ENCODE measurements at regions not wholly inside any gene's neighbourhood (a gene's known extent, or its start where the extent isn't known, plus 50 kb on each side); places are given as distances from the start of the nearest gene placed in this dataset.

DNA sequence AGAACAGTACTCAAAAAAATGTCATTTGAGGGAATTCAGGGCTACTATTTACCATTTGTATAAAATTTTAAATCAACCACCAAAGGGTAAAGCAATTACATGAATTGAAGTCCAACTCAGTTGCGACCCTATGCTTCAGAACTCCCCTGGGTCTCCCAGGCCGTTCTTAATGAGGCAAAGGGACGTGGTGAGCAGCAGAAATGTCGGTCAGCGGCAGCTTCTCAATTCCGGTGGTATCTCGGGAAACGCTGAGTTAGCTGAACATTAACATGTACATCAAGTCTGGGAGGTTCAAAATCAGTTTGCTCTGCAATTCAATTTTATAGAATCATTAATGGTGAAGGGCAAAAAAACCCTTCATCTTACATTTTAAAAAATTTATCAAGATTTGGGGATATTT is 173.2 kb downstream of the DIRAS2 start:
- no peak overlapping the region for H3K4me3 ChIP-seq (ENCODE audit: low read depth, low read length)
- CTCF ChIA-PET, result interaction anchor here (0.7 to 1.1 kb wide), 3 partner anchors 23 to 328 kb away, joined by 3 to 6 read pairs (median 5); no protein-coding TSS in a partner anchor
- no peaks in the 10 kb centered on the region for H3K9me3 ChIP-seq (ENCODE audit: control insufficient read depth, insufficient read depth, low read depth, low read length)
- H3K27ac ChIP-seq (ENCODE audit: extremely low read depth, low read depth, low read length), result no peak overlapping the region
- no peaks in the 10 kb centered on the region for H3K36me3 ChIP-seq (ENCODE audit: control insufficient read depth in 2 of 2, insufficient read depth in 1 of 2, low read length in 2 of 2)
- TF ChIP-seq ZNF302 (tag by site-specific recombination; IDR thresholded peaks at IDR 0.05; ENCODE audit: low read depth) (no peak), HOXC10 (CRISPR knock-in tag; IDR thresholded peaks at IDR 0.05) (no peak), ZSCAN30 (tag by site-specific recombination; IDR thresholded peaks at IDR 0.05) (no peak), ZNF510 (tag by site-specific recombination; IDR thresholded peaks at IDR 0.05; ENCODE audit: insufficient replicate concordance) (no peak), ZFP37 (tag by site-specific recombination; IDR thresholded peaks at IDR 0.05) (no peak), ZNF654 (tag by site-specific recombination; IDR thresholded peaks at IDR 0.05; ENCODE audit: low read depth) (no peak), PRDM1 (tag by site-specific recombination; IDR thresholded peaks at IDR 0.05) (no peak), ZNF548 (tag by site-specific recombination; IDR thresholded peaks at IDR 0.05) (no peak), ZNF660 (tag by site-specific recombination; IDR thresholded peaks at IDR 0.05) (no peak), ZNF514 (tag by site-specific recombination; IDR thresholded peaks at IDR 0.05) (no peak), ZNF530 (tag by site-specific recombination; IDR thresholded peaks at IDR 0.05; ENCODE audit: low read depth) (no peak), ZNF670 (tag by site-specific recombination; IDR thresholded peaks at IDR 0.05; ENCODE audit: low read depth) (no peak)
- TF ChIP-seq, protein P1, sequence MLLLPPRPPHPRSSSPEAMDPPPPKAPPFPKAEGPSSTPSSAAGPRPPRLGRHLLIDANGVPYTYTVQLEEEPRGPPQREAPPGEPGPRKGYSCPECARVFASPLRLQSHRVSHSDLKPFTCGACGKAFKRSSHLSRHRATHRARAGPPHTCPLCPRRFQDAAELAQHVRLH (tag by site-specific recombination; IDR thresholded peaks at IDR 0.05), result no peak
- TF ChIP-seq, protein P2, sequence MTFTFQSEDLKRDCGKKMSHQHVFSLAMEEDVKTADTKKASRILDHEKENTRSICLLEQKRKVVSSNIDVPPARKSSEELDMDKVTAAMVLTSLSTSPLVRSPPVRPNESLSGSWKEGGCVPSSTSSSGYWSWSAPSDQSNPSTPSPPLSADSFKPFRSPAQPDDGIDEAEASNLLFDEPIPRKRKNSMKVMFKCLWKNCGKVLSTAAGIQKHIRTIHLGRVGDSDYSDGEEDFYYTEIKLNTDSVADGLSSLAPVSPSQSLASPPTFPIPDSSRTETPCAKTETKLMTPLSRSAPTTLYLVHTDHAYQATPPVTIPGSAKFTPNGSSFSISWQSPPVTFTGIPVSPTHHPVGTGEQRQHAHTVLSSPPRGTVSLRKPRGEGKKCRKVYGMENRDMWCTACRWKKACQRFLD (tag by site-specific recombination; IDR thresholded peaks at IDR 0.05), result no peak
- TF ChIP-seq, protein P3, sequence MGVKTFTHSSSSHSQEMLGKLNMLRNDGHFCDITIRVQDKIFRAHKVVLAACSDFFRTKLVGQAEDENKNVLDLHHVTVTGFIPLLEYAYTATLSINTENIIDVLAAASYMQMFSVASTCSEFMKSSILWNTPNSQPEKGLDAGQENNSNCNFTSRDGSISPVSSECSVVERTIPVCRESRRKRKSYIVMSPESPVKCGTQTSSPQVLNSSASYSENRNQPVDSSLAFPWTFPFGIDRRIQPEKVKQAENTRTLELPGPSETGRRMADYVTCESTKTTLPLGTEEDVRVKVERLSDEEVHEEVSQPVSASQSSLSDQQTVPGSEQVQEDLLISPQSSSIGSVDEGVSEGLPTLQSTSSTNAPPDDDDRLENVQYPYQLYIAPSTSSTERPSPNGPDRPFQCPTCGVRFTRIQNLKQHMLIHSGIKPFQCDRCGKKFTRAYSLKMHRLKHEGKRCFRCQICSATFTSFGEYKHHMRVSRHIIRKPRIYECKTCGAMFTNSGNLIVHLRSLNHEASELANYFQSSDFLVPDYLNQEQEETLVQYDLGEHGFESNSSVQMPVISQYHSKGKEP (tag by site-specific recombination; IDR thresholded peaks at IDR 0.05), result no peak
- TF ChIP-seq, protein P4, sequence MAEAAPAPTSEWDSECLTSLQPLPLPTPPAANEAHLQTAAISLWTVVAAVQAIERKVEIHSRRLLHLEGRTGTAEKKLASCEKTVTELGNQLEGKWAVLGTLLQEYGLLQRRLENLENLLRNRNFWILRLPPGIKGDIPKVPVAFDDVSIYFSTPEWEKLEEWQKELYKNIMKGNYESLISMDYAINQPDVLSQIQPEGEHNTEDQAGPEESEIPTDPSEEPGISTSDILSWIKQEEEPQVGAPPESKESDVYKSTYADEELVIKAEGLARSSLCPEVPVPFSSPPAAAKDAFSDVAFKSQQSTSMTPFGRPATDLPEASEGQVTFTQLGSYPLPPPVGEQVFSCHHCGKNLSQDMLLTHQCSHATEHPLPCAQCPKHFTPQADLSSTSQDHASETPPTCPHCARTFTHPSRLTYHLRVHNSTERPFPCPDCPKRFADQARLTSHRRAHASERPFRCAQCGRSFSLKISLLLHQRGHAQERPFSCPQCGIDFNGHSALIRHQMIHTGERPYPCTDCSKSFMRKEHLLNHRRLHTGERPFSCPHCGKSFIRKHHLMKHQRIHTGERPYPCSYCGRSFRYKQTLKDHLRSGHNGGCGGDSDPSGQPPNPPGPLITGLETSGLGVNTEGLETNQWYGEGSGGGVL (tag by site-specific recombination; IDR thresholded peaks at IDR 0.05), result no peak
- POLR2A ChIA-PET, result no interaction called here
- no peaks in the 10 kb centered on the region for H3K4me1 ChIP-seq (ENCODE audit: control insufficient read depth, insufficient read depth, low read length)

DNA sequence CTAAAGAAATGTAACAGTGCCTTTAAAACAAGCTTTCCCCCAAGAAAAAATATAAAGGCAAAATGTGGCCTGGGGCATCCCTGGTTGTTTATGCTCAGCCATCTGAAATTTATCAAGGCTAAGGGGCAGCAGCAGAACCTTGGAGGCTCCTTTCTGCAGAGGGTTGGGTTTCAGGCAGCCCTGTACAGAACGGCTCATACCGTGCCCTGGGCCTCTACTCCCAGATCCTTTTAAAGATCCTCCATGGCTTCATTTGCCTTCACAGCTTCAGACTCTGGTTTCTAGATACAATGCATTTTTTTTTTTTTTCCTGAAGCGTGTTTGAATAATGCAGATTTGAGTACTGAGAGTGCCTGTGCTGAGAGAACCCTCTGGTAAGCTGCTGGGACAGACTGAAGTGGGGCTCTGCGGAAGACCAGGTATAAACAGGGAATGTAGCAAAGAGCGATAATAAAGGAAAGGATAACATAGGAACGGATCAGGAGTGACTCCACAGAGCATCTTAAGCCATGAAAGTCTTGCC is 172.7 kb downstream of the DIRAS2 start:
- ChIA-PET CTCF (interaction anchor here (0.6 to 1.1 kb wide), 5 partner anchors 23 to 329 kb away, joined by 3 to 6 read pairs (median 4); no protein-coding TSS in a partner anchor), POLR2A (no interaction called here)

DNA sequence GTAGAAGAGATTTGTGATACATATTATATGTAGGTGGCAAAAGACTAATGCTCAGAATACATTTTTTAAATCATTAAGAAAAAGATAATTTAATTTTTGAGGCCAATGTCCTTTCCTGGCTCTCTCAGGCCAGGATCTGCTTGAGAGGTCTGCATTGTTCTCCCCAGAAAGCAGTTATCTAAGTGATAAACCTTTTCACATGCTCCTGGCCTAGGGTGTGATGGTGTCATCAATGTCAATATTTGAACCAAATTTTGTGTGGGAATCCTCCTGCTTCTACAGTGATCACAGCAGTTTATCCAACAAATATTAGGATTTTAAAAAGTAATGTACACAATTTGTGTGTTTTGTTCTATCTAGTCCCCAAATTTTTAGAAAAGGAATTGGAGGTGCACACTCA is 166.6 kb downstream of the DIRAS2 start:
- ChIA-PET POLR2A (no interaction called here), CTCF (no interaction called here)
- TF ChIP-seq, protein P5, sequence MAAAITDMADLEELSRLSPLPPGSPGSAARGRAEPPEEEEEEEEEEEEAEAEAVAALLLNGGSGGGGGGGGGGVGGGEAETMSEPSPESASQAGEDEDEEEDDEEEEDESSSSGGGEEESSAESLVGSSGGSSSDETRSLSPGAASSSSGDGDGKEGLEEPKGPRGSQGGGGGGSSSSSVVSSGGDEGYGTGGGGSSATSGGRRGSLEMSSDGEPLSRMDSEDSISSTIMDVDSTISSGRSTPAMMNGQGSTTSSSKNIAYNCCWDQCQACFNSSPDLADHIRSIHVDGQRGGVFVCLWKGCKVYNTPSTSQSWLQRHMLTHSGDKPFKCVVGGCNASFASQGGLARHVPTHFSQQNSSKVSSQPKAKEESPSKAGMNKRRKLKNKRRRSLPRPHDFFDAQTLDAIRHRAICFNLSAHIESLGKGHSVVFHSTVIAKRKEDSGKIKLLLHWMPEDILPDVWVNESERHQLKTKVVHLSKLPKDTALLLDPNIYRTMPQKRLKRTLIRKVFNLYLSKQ (tag by site-specific recombination; IDR thresholded peaks at IDR 0.05; ENCODE audit: borderline replicate concordance), result no peak
- TF ChIP-seq ZNF133 (tag by site-specific recombination; IDR thresholded peaks at IDR 0.05) (no peak), KLF16 (tag by site-specific recombination; IDR thresholded peaks at IDR 0.05) (no peak), ZNF792 (tag by site-specific recombination; IDR thresholded peaks at IDR 0.05) (no peak), ZNF37A (tag by site-specific recombination; IDR thresholded peaks at IDR 0.05) (no peak), GLIS1 (tag by site-specific recombination; IDR thresholded peaks at IDR 0.05) (no peak)
- TF ChIP-seq, protein P6, sequence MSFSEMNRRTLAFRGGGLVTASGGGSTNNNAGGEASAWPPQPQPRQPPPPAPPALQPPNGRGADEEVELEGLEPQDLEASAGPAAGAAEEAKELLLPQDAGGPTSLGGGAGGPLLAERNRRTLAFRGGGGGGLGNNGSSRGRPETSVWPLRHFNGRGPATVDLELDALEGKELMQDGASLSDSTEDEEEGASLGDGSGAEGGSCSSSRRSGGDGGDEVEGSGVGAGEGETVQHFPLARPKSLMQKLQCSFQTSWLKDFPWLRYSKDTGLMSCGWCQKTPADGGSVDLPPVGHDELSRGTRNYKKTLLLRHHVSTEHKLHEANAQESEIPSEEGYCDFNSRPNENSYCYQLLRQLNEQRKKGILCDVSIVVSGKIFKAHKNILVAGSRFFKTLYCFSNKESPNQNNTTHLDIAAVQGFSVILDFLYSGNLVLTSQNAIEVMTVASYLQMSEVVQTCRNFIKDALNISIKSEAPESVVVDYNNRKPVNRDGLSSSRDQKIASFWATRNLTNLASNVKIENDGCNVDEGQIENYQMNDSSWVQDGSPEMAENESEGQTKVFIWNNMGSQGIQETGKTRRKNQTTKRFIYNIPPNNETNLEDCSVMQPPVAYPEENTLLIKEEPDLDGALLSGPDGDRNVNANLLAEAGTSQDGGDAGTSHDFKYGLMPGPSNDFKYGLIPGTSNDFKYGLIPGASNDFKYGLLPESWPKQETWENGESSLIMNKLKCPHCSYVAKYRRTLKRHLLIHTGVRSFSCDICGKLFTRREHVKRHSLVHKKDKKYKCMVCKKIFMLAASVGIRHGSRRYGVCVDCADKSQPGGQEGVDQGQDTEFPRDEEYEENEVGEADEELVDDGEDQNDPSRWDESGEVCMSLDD (tag by site-specific recombination; IDR thresholded peaks at IDR 0.05), result no peak

More for the DNA sequence above, 172.7 kb downstream of the DIRAS2 start:
- H3K4me1 ChIP-seq (ENCODE audit: control insufficient read depth, insufficient read depth, low read length), result no peaks in the 10 kb centered on the region
- H3K27ac ChIP-seq (ENCODE audit: extremely low read depth, low read depth, low read length), result no peak overlapping the region
- no peak overlapping the region for H3K4me3 ChIP-seq (ENCODE audit: low read depth, low read length)
- no peak for TF ChIP-seq ZNF239 (tag by site-specific recombination; IDR thresholded peaks at IDR 0.05)
- no peak for TF ChIP-seq ZNF747 (tag by site-specific recombination; IDR thresholded peaks at IDR 0.05)
- TF ChIP-seq ZNF837 (tag by site-specific recombination; IDR thresholded peaks at IDR 0.05), result no peak
- TF ChIP-seq RBAK (tag by site-specific recombination; IDR thresholded peaks at IDR 0.05), result no peak
- no peaks in the 10 kb centered on the region for H3K9me3 ChIP-seq (ENCODE audit: control insufficient read depth, insufficient read depth, low read depth, low read length)
- H3K36me3 ChIP-seq (ENCODE audit: control insufficient read depth in 2 of 2, insufficient read depth in 1 of 2, low read length in 2 of 2), result no peaks in the 10 kb centered on the region

More for the DNA sequence above, 166.6 kb downstream of the DIRAS2 start:
- H3K27ac ChIP-seq (ENCODE audit: extremely low read depth, low read depth, low read length), result no peak overlapping the region
- no peaks in the 10 kb centered on the region for H3K9me3 ChIP-seq (ENCODE audit: control insufficient read depth, insufficient read depth, low read depth, low read length)
- H3K36me3 ChIP-seq (ENCODE audit: control insufficient read depth in 2 of 2, insufficient read depth in 1 of 2, low read length in 2 of 2), result no peaks in the 10 kb centered on the region
- no peak overlapping the region for H3K4me3 ChIP-seq (ENCODE audit: low read depth, low read length)
- no peaks in the 10 kb centered on the region for H3K4me1 ChIP-seq (ENCODE audit: control insufficient read depth, insufficient read depth, low read length)
